Stomach (tissue), 8 donors: ENCODE measurements at regions not wholly inside any gene's neighbourhood (a gene's known extent, or its start where the extent isn't known, plus 50 kb on each side); places are given as distances from the start of the nearest gene placed in this dataset.

Source experiments
- DNase-seq, 2 donors: peaks; one replicate each; pipeline versions ENCODE4 v3.0.0 to v3.0.0-alpha.2; 2013 to 2019
- H3K27ac ChIP-seq, 5 donors: fragments of 200-600 bp in 4 of 5; sonication (generic) in 4 of 5; one replicate each; pipeline ENCODE4 v1.5.1; 2013 to 2019; ENCODE audit warnings: mild to moderate bottlenecking in 1 of 5, moderate library complexity in 1 of 5
- H3K27me3 ChIP-seq, 3 donors: fragments of 200-600 bp; sonication (generic); one replicate each; pipeline ENCODE4 v1.5.1; 2017 to 2019; ENCODE audit warnings: mixed run types in 1 of 3
- H3K36me3 ChIP-seq, 4 donors: fragments of 200-600 bp; sonication (generic); 1 replicate in 3 of 4; 2 replicates in 1 of 4; pipeline ENCODE4 v1.5.1; 2016 to 2019
- H3K4me1 ChIP-seq, 4 donors: fragments of 200-600 bp; sonication (generic); one replicate each; pipeline ENCODE4 v1.5.1; 2016 to 2019
- H3K4me3 ChIP-seq, 4 donors: fragments of 200-600 bp; sonication (generic) in 3 of 4; one replicate each; pipeline ENCODE4 v1.5.1; 2016 to 2019; ENCODE audit warnings: mild to moderate bottlenecking in 1 of 4
- H3K9me3 ChIP-seq, 4 donors: fragments of 200-600 bp; sonication (generic); one replicate each; pipeline ENCODE4 v1.5.1; 2016 to 2019
- EP300 ChIP-seq: sonication (generic); formaldehyde crosslinking; IDR thresholded peaks from one replicate; pipeline ENCODE4 v1.6.1; 2017; ENCODE audit warnings: antibody characterized with exemption
- POLR2A ChIP-seq, 4 donors: fragments of 450-650 bp; IDR thresholded peaks; one replicate each; pipeline ENCODE4 v1.6.1; 2016; ENCODE audit warnings: antibody characterized with exemption in 4 of 4, control low read depth in 2 of 4, mild to moderate bottlenecking in 1 of 4, moderate library complexity in 1 of 4
- POLR2AphosphoS5 ChIP-seq, 3 donors: sonication (generic); formaldehyde crosslinking; IDR thresholded peaks; one replicate each; pipeline ENCODE4 v1.6.1; 2016; ENCODE audit warnings: antibody characterized with exemption in 3 of 3
- WGBS, 5 donors: extraction: QIAGEN DNeasy Blood & Tissue Kit in 3 of 5; methylation state at CpG; one replicate each; pipeline versions ENCODE4 v1.1.5 to v1.1.7; 2013 to 2018; 5-methylcytosine and 5-hydroxymethylcytosine counted together
- intact Hi-C: fragments of 100-400 bp; cut with DNase I; formaldehyde crosslinking; loops from one replicate; pipeline ENCODE4 v1.15.1; 2023; ENCODE audit warnings: low total_unique reads
- TF ChIP-seq, protein P1 (sequence below), 7 experiments: fragments of 450-650 bp in 4 of 7; fragments of 200-600 bp in 3 of 7; sonication (generic) in 3 of 7; IDR thresholded peaks; one replicate each; pipeline ENCODE4 v1.5.1; 2016 to 2019; ENCODE audit warnings: antibody characterized with exemption in 7 of 7, control low read depth in 2 of 7, mild to moderate bottlenecking in 1 of 7
- donor health status: healthy with polysubstance abuse.
- donor health status: Bipolar disorder and iron deficiency.
- donor health status: healthy.

DNA sequence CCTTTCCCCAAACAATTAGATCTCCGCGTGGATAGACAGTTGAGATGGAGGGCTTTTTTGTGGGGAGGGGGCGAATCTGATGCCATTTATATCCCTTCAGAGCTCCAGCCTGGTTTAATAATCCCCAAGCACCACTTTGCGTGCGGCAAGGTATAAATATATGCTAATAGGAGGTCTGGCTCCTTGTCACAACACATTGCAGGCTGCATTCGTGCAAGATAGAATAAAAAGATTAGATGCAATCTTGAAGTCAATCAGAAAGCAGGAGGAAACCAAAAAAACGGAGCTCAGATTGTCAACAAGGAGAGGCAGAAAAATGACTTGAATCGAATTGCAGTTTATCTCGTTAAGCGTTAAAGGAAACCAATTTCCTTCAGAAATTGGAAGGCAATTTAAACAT lies 248.7 kb downstream of the SPTSSA start:
- H3K27ac ChIP-seq = no peak overlapping the region
- H3K27me3 ChIP-seq = no peaks in the 10 kb centered on the region
- no peak for DNase-seq
- WGBS, 5 donors = 81 to 86% (median 84%) methylated on average over 10 of the region's 10 CpGs
- no peaks in the 10 kb centered on the region for H3K9me3 ChIP-seq
- TF ChIP-seq, protein P1, sequence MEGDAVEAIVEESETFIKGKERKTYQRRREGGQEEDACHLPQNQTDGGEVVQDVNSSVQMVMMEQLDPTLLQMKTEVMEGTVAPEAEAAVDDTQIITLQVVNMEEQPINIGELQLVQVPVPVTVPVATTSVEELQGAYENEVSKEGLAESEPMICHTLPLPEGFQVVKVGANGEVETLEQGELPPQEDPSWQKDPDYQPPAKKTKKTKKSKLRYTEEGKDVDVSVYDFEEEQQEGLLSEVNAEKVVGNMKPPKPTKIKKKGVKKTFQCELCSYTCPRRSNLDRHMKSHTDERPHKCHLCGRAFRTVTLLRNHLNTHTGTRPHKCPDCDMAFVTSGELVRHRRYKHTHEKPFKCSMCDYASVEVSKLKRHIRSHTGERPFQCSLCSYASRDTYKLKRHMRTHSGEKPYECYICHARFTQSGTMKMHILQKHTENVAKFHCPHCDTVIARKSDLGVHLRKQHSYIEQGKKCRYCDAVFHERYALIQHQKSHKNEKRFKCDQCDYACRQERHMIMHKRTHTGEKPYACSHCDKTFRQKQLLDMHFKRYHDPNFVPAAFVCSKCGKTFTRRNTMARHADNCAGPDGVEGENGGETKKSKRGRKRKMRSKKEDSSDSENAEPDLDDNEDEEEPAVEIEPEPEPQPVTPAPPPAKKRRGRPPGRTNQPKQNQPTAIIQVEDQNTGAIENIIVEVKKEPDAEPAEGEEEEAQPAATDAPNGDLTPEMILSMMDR (IDR thresholded peaks at IDR 0.05) = no peak
- no peak for TF ChIP-seq POLR2A (IDR thresholded peaks at IDR 0.05)
- no peak for TF ChIP-seq EP300
- TF ChIP-seq POLR2AphosphoS5 (IDR thresholded peaks at IDR 0.05) = no peak
- no peaks in the 10 kb centered on the region for H3K4me1 ChIP-seq
- intact Hi-C loops = no loop called here
- H3K36me3 ChIP-seq = no peaks in the 10 kb centered on the region
- H3K4me3 ChIP-seq = no peak overlapping the region

DNA sequence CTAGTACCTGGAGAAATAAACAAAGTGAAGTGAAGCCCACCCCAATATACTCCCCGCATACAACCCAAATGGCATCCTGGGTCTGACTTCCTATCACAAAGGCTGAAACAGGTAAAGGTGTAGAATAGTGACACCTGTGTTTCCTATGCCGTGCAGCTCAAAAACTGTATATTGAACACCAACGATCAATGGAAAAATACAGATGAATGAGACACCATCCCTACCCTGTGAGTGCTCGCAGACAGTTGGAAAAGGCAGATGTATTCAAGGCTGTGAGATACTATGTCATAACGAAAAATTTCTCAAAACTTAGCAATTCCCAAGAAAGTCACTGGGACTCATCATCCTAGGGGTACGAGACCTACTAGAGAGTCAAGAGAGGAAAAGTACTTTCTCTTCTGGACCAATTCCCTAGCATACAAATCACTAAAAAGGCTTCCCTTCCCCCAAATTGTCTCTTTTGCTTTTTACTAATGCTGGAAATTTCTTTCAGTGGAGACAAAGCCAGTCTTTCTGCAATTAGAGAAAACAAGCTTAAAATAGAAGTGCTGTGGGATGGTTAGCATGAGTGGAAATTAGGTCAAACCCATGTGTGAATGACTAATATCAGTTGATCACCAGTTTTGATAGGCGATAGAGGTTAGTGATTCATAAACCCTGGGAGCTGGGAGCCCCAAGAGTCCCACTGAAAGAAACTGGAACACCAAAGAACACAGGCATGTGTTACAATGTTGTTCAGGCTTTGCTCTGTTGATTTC lies 249.7 kb downstream of the SPTSSA start:
- WGBS, 5 donors = 81 to 92% (median 87%) methylated on average over 7 of the region's 7 CpGs
- intact Hi-C loops = no loop called here
- TF ChIP-seq POLR2A (IDR thresholded peaks at IDR 0.05) = no peak
- TF ChIP-seq EP300 = no peak
- TF ChIP-seq POLR2AphosphoS5 (IDR thresholded peaks at IDR 0.05) = no peak
- TF ChIP-seq, protein P1 (IDR thresholded peaks at IDR 0.05) = no peak
- H3K4me1 ChIP-seq = no peaks in the 10 kb centered on the region
- no peak overlapping the region for H3K4me3 ChIP-seq
- H3K36me3 ChIP-seq = no peaks in the 10 kb centered on the region
- no peak overlapping the region for H3K27ac ChIP-seq
- H3K9me3 ChIP-seq = no peaks in the 10 kb centered on the region
- no peak for DNase-seq
- H3K27me3 ChIP-seq = no peaks in the 10 kb centered on the region

DNA sequence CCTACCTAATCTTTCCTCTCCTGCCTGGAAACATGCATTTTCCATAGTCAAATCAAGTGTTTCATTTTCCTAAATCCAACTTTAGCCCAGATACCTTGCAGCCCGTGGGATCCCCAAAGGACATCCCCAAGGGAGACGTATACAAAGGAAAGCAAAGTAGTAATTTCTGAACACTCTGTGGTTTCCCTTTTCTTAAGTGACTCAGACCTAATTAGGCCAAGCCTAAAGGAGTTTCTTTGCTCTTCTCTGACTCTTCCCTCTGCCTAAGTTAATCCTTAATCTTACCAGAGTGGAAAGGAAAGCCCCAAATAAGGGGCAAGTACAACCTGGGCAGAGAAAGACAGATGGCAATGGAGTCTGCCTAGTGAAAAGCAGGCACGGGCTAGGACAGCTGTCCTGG lies 250.3 kb downstream of the SPTSSA start:
- intact Hi-C loops = no loop called here
- no peaks in the 10 kb centered on the region for H3K9me3 ChIP-seq
- no peaks in the 10 kb centered on the region for H3K27me3 ChIP-seq
- TF ChIP-seq POLR2A (IDR thresholded peaks at IDR 0.05) = no peak
- TF ChIP-seq, protein P1 (IDR thresholded peaks at IDR 0.05) = no peak
- TF ChIP-seq POLR2AphosphoS5 (IDR thresholded peaks at IDR 0.05) = no peak
- no peak for TF ChIP-seq EP300
- no peaks in the 10 kb centered on the region for H3K4me1 ChIP-seq
- H3K27ac ChIP-seq = no peak overlapping the region
- no peak overlapping the region for H3K4me3 ChIP-seq
- 61 to 82% (median 70%) methylated on average over 3 of the region's 3 CpGs for WGBS, 5 donors
- no peaks in the 10 kb centered on the region for H3K36me3 ChIP-seq
- no peak for DNase-seq

DNA sequence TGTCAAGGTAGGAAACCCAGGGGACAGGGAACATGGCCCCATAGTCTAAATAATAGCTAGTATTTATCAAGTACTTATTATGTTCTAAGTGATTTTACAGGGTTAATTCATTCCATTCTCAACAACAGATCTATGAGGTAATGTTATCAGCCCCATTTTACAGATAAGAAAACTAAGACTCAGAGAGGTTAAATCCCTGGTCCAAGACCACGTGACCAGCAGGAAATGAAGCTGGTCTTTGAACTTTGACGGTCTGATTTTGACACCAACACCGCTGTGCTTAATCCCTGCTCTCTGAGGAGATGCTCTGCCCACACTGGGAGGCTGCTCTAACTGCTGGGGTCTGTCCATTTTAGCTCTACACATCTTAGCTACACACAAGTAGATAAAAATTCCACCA lies 253.5 kb downstream of the SPTSSA start:
- Histone ChIP-seq H3K27me3 (no peaks in the 10 kb centered on the region), H3K9me3 (no peaks in the 10 kb centered on the region), H3K4me1 (no peaks in the 10 kb centered on the region), H3K36me3 (no peaks in the 10 kb centered on the region), H3K27ac (no peak overlapping the region), H3K4me3 (no peak overlapping the region)
- 42 to 67% (median 53%) methylated on average over 3 of the region's 3 CpGs for WGBS, 5 donors
- intact Hi-C loops = no loop called here
- no peak for DNase-seq
- TF ChIP-seq EP300 = no peak
- TF ChIP-seq POLR2AphosphoS5 (IDR thresholded peaks at IDR 0.05) = no peak
- TF ChIP-seq POLR2A (IDR thresholded peaks at IDR 0.05) = no peak
- TF ChIP-seq, protein P1 (IDR thresholded peaks at IDR 0.05) = no peak
